Common myeloid progenitor, CD34-positive (primary cell): ENCODE measurements at regions not wholly inside any gene's neighbourhood (a gene's known extent, or its start where the extent isn't known, plus 50 kb on each side); places are given as distances from the start of the nearest gene placed in this dataset.
"Not testable (repeated sequence)": the region's sequence is repeated elsewhere in the genome, so short reads cannot be mapped to it uniquely, and the experiment has no call there.

ENCODE experiments used
- CTCF ChIA-PET: fragments of 350-600 bp; sonication (Branson Sonifier 250); formaldehyde crosslinking; loops from one replicate; lab custom pipeline; 2021; ENCODE audit warnings: antibody characterized with exemption; lab: Charles Lee
- POLR2A ChIA-PET: fragments of 350-600 bp; sonication (Branson Sonifier 250); formaldehyde crosslinking; loops from one replicate; lab custom pipeline; 2021; ENCODE audit warnings: antibody characterized with exemption; lab: Charles Lee
- DNase-seq, 3 donors: peaks; one replicate each; pipeline versions ENCODE4 v3.0.0 to v3.0.0-alpha.2; 2013
- H3K27ac ChIP-seq, 2 experiments: 1 replicate in 1 of 2; 2 replicates in 1 of 2; pipeline ENCODE4 v1.7.0; 2013; ENCODE audit warnings: inconsistent platforms in 2 of 2, low read length in 2 of 2, mild to moderate bottlenecking in 2 of 2, low read depth in 1 of 2, moderate library complexity in 1 of 2; ENCODE audit not compliant: severe bottlenecking in 2 of 2, insufficient read depth in 1 of 2, poor library complexity in 1 of 2
- H3K27me3 ChIP-seq, 5 experiments: replicated peaks in 2 of 5; 1 replicate in 3 of 5; 2 replicates in 2 of 5; pipeline versions ENCODE4 v1.6.1 to v1.7.0; 2013; ENCODE audit warnings: low read length in 4 of 5, mild to moderate bottlenecking in 2 of 5, moderate library complexity in 2 of 5, inconsistent platforms in 1 of 5; ENCODE audit not compliant: insufficient read depth in 5 of 5, control insufficient read depth in 4 of 5
- H3K36me3 ChIP-seq, 4 experiments: 1 replicate in 2 of 4; 2 replicates in 2 of 4; pipeline versions ENCODE4 v1.6.1 to v1.7.0; 2013; ENCODE audit warnings: low read length in 3 of 4, control low read depth in 1 of 4, mild to moderate bottlenecking in 1 of 4; ENCODE audit not compliant: control insufficient read depth in 4 of 4, insufficient read depth in 4 of 4
- H3K4me1 ChIP-seq, 4 experiments: 1 replicate in 3 of 4; 2 replicates in 1 of 4; pipeline versions ENCODE4 v1.6.1 to v1.7.1; 2013; ENCODE audit warnings: low read length in 3 of 4, mild to moderate bottlenecking in 3 of 4, control low read depth in 1 of 4, inconsistent platforms in 1 of 4, moderate library complexity in 1 of 4; ENCODE audit not compliant: control insufficient read depth in 4 of 4, insufficient read depth in 4 of 4; ENCODE audit errors: control extremely low read depth in 1 of 4
- H3K4me3 ChIP-seq, 7 experiments: 1 replicate in 4 of 7; 2 replicates in 3 of 7; pipeline versions ENCODE4 v1.5.1 to v1.7.0; 2013; ENCODE audit warnings: mild to moderate bottlenecking in 7 of 7, low read length in 6 of 7, moderate library complexity in 6 of 7, inconsistent platforms in 2 of 7, low read depth in 2 of 7, control low read depth in 1 of 7; ENCODE audit not compliant: insufficient read depth in 4 of 7, control insufficient read depth in 1 of 7; ENCODE audit errors: extremely low read depth in 1 of 7
- H3K9me3 ChIP-seq, 5 experiments: 1 replicate in 4 of 5; 2 replicates in 1 of 5; pipeline versions ENCODE4 v1.6.1 to v1.7.1; 2013; ENCODE audit warnings: low read length in 4 of 5, mild to moderate bottlenecking in 2 of 5, inconsistent platforms in 1 of 5, low read depth in 1 of 5, moderate library complexity in 1 of 5; ENCODE audit not compliant: control insufficient read depth in 4 of 5, insufficient read depth in 2 of 5; ENCODE audit errors: control extremely low read depth in 1 of 5
- WGBS: methylation state at CpG from one replicate; pipeline ENCODE4 v1.1.5; 2013; ENCODE audit not compliant: insufficient coverage; 5-methylcytosine and 5-hydroxymethylcytosine counted together

GRCh38 chr13:112223929-112224328, 152.2 kb upstream of the SPACA7 start:
- H3K9me3 ChIP-seq = not testable (repeated sequence)

GRCh38 chr13:112225429-112226090, 150.6 kb upstream of the SPACA7 start:
- no peaks in the 10 kb centered on the region for H3K4me1 ChIP-seq
- H3K27me3 ChIP-seq = peaks cover 0 to 7% (median 0%) of the 10 kb centered on the region in 5 experiments
- H3K4me3 ChIP-seq = no peak overlapping the region
- POLR2A ChIA-PET = no interaction called here
- no peaks in the 10 kb centered on the region for H3K36me3 ChIP-seq
- 83% methylated on average over 11 of the region's 12 CpGs for WGBS
- no peaks in the 10 kb centered on the region for H3K9me3 ChIP-seq
- no peak for DNase-seq
- CTCF ChIA-PET = no interaction called here
- H3K27ac ChIP-seq = no peak overlapping the region

More at GRCh38 chr13:112223929-112224328, 152.2 kb upstream of the SPACA7 start:
- H3K27me3 ChIP-seq = peaks cover 0 to 12% (median 3%) of the 10 kb centered on the region in 5 experiments
- DNase-seq, CTCF ChIA-PET, H3K36me3 ChIP-seq, H3K4me3 ChIP-seq, POLR2A ChIA-PET, H3K4me1 ChIP-seq, H3K27ac ChIP-seq: not testable (repeated sequence)
- 100% methylated on average over 4 of the region's 9 CpGs for WGBS

GRCh38 chr13:112226320-112227002, 149.7 kb upstream of the SPACA7 start:
- Histone ChIP-seq H3K36me3 (no peaks in the 10 kb centered on the region), H3K4me1 (no peaks in the 10 kb centered on the region), H3K27ac (no peak overlapping the region), H3K4me3 (no peak overlapping the region), H3K27me3 (peaks cover 0 to 10% (median 3%) of the 10 kb centered on the region in 5 experiments), H3K9me3 (no peaks in the 10 kb centered on the region)
- POLR2A ChIA-PET = no interaction called here
- 90% methylated on average over 8 of the region's 10 CpGs for WGBS
- no peak for DNase-seq
- CTCF ChIA-PET = no interaction called here

GRCh38 chr13:112227031-112227430, 149.1 kb upstream of the SPACA7 start:
- Histone ChIP-seq H3K36me3 (no peaks in the 10 kb centered on the region), H3K4me3 (no peak overlapping the region), H3K27ac (no peak overlapping the region), H3K27me3 (peaks cover 0 to 11% (median 3%) of the 10 kb centered on the region in 5 experiments), H3K4me1 (no peaks in the 10 kb centered on the region), H3K9me3 (no peaks in the 10 kb centered on the region)
- no peak for DNase-seq
- CTCF ChIA-PET = no interaction called here
- 90% methylated on average over 10 of the region's 12 CpGs for WGBS
- POLR2A ChIA-PET = no interaction called here

GRCh38 chr13:112229445-112229844, 146.7 kb upstream of the SPACA7 start:
- POLR2A ChIA-PET = no interaction called here
- no peak for DNase-seq
- no peak overlapping the region for H3K4me3 ChIP-seq
- H3K4me1 ChIP-seq = no peaks in the 10 kb centered on the region
- WGBS = 76% methylated on average over 14 of the region's 15 CpGs
- H3K36me3 ChIP-seq = no peaks in the 10 kb centered on the region
- no peak overlapping the region for H3K27ac ChIP-seq
- CTCF ChIA-PET = no interaction called here
- no peaks in the 10 kb centered on the region for H3K9me3 ChIP-seq
- peaks cover 0 to 13% (median 4%) of the 10 kb centered on the region in 5 experiments for H3K27me3 ChIP-seq

GRCh38 chr13:112229992-112230872, 145.9 kb upstream of the SPACA7 start:
- no peak for DNase-seq
- Histone ChIP-seq H3K27ac (no peak overlapping the region), H3K36me3 (no peaks in the 10 kb centered on the region), H3K27me3 (peaks cover 0 to 13% (median 5%) of the 10 kb centered on the region in 5 experiments), H3K4me3 (no peak overlapping the region), H3K9me3 (no peaks in the 10 kb centered on the region), H3K4me1 (no peaks in the 10 kb centered on the region)
- 83% methylated on average over 12 of the region's 16 CpGs for WGBS
- ChIA-PET POLR2A (no interaction called here), CTCF (no interaction called here)
